GM12878 (cell line): ENCODE measurements at regions not wholly inside any gene's neighbourhood (a gene's known extent, or its start where the extent isn't known, plus 50 kb on each side); places are given as distances from the start of the nearest gene placed in this dataset.

Source experiments
- ATAC-seq: fragments of 200-7000 bp; cut with Tn5 transposase; 3 replicates; pipeline ENCODE4 v1.9.1; 2020; ENCODE audit warnings: mild to moderate bottlenecking, moderate library complexity
- BruUV-seq: library from RNA; stranded (reverse); fragments of 400-500 nt; replicated peaks from 2 replicates; lab custom pipeline; 2021; lab: Mats Ljungman, UMichigan
- CTCF ChIA-PET: fragments of 300-600 bp; sonication (Branson Sonifier 250); formaldehyde crosslinking; extraction: SDS; loops from one replicate; lab custom pipeline; 2021; ENCODE audit warnings: inconsistent platforms; lab: Yijun Ruan, JAX
- POLR2A ChIA-PET: fragments of 350-600 bp; formaldehyde crosslinking; extraction: SDS; loops from one replicate; lab custom pipeline; 2021; ENCODE audit warnings: inconsistent platforms; lab: Charles Lee
- RAD21 ChIA-PET: fragments of 300-600 bp; sonication (Branson Sonifier 250); formaldehyde crosslinking; loops from one replicate; lab custom pipeline; 2023; ENCODE audit warnings: antibody characterized with exemption; ENCODE audit not compliant: unreplicated experiment; lab: Charles Lee
- SMC1A ChIA-PET: fragments of 300-600 bp; sonication (Branson Sonifier 250); formaldehyde crosslinking; loops from one replicate; lab custom pipeline; 2023; ENCODE audit not compliant: unreplicated experiment, uncharacterized antibody; lab: Charles Lee
- DNase-seq: peaks from one replicate; pipeline ENCODE4 v3.0.0-alpha.2; 2011; ENCODE audit warnings: low read depth, low spot score
- FAIRE-seq: peaks from 3 replicates; lab custom pipeline; 2011; peaks lifted over from hg19 to GRCh38; lab: Jason Lieb, UNC
- H2AFZ ChIP-seq: 2 replicates; pipeline ENCODE4 v1.6.0; 2011; ENCODE audit warnings: low read depth, low read length, control low read depth; ENCODE audit not compliant: control insufficient read depth
- H3K27ac ChIP-seq: 2 replicates; pipeline ENCODE4 v1.5.1; 2011; ENCODE audit warnings: control low read depth; ENCODE audit not compliant: control insufficient read depth, insufficient read depth
- H3K27me3 ChIP-seq, 2 experiments: replicated peaks in 1 of 2; 2 replicates each; pipeline versions ENCODE4 v1.6.0 to v1.6.1; 2011; ENCODE audit warnings: low read length in 1 of 2; ENCODE audit not compliant: control insufficient read depth in 2 of 2, insufficient read depth in 2 of 2
- H3K36me3 ChIP-seq, 2 experiments: 2 replicates each; pipeline ENCODE4 v1.5.1; 2011; ENCODE audit warnings: low read length in 1 of 2; ENCODE audit not compliant: control insufficient read depth in 2 of 2, insufficient read depth in 2 of 2
- H3K4me1 ChIP-seq: 2 replicates; pipeline ENCODE4 v1.6.1; 2011; ENCODE audit warnings: mild to moderate bottlenecking, low read length, moderate library complexity, mixed read lengths; ENCODE audit not compliant: control insufficient read depth, insufficient read depth
- H3K4me2 ChIP-seq: 2 replicates; pipeline ENCODE4 v1.6.0; 2011; ENCODE audit warnings: control low read depth; ENCODE audit not compliant: control insufficient read depth, insufficient read depth
- H3K4me3 ChIP-seq: fragments of 200-600 bp; sonication (generic); 2 replicates; pipeline ENCODE4 v1.5.1; 2016
- H3K79me2 ChIP-seq: 2 replicates; pipeline ENCODE4 v1.6.0; 2011; ENCODE audit warnings: low read length; ENCODE audit not compliant: control insufficient read depth, insufficient read depth
- H3K9ac ChIP-seq: 2 replicates; pipeline ENCODE4 v1.8.0; 2011; ENCODE audit warnings: low read length, control low read depth, mixed read lengths; ENCODE audit not compliant: control insufficient read depth, insufficient read depth
- H3K9me3 ChIP-seq: replicated peaks from 3 replicates; pipeline ENCODE4 v1.5.1; 2011; ENCODE audit warnings: mild to moderate bottlenecking, low read length; ENCODE audit not compliant: control insufficient read depth, insufficient read depth
- H4K20me1 ChIP-seq: 2 replicates; pipeline ENCODE4 v1.6.0; 2011; ENCODE audit not compliant: control insufficient read depth, insufficient read depth
- CBX3 ChIP-seq: fragments of 200-600 bp; sonication (generic); IDR thresholded peaks from 2 replicates; pipeline ENCODE4 v1.6.1; 2016; ENCODE audit warnings: low read depth, borderline replicate concordance
- ESRRA ChIP-seq: IDR thresholded peaks from 2 replicates; pipeline ENCODE4 v1.6.1; 2012; ENCODE audit warnings: mild to moderate bottlenecking, low read length, improper control_type of control experiment
- MTA2 ChIP-seq: fragments of 450-650 bp; IDR thresholded peaks from 2 replicates; pipeline ENCODE4 v1.6.1; 2016; ENCODE audit warnings: low read depth, mild to moderate bottlenecking, moderate library complexity
- NFYA ChIP-seq: IDR thresholded peaks from 2 replicates; pipeline ENCODE4 v1.6.1; 2011; ENCODE audit warnings: low read depth, mild to moderate bottlenecking, low read length, improper control_type of control experiment, borderline replicate concordance
- NFYB ChIP-seq: IDR thresholded peaks from 2 replicates; pipeline ENCODE4 v1.6.1; 2011; ENCODE audit warnings: low read depth, mild to moderate bottlenecking, low read length, improper control_type of control experiment, moderate library complexity; ENCODE audit not compliant: insufficient read depth
- NR2C1 ChIP-seq: fragments of 450-650 bp; IDR thresholded peaks from 2 replicates; pipeline ENCODE4 v1.6.1; 2017; ENCODE audit warnings: antibody characterized with exemption, mild to moderate bottlenecking, moderate library complexity
- POLR2A ChIP-seq: IDR thresholded peaks from 2 replicates; pipeline ENCODE4 v1.6.1; 2011; ENCODE audit warnings: low read depth, mild to moderate bottlenecking, low read length
- TARDBP ChIP-seq: IDR thresholded peaks from 2 replicates; pipeline ENCODE4 v1.6.1; 2016; ENCODE audit warnings: borderline replicate concordance
- TCF3 ChIP-seq: IDR thresholded peaks from 2 replicates; pipeline ENCODE4 v1.6.1; 2012; ENCODE audit warnings: low read depth, mild to moderate bottlenecking, low read length, borderline replicate concordance; ENCODE audit not compliant: insufficient read depth
- ZNF217 ChIP-seq: fragments of 450-650 bp; IDR thresholded peaks from 2 replicates; pipeline ENCODE4 v1.6.1; 2017; ENCODE audit warnings: antibody characterized with exemption, mild to moderate bottlenecking
- ZNF274 ChIP-seq: IDR thresholded peaks from one replicate; pipeline ENCODE4 v1.8.0; 2011; ENCODE audit not compliant: insufficient read length, insufficient read depth
- ZSCAN29 ChIP-seq: fragments of 450-650 bp; IDR thresholded peaks from 2 replicates; pipeline ENCODE4 v1.6.1; 2017; ENCODE audit warnings: mild to moderate bottlenecking, moderate library complexity
- WGBS: methylation state at CpG from one replicate; pipeline ENCODE4 v1.1.6; 2016; ENCODE audit warnings: low lambda C conversion rate; ENCODE audit not compliant: insufficient replicate concordance, insufficient coverage; ENCODE audit errors: missing lambda C conversion rate; 5-methylcytosine and 5-hydroxymethylcytosine counted together
- in situ Hi-C: fragments of 300-500 bp; cut with MboI; formaldehyde crosslinking; loops from 9 replicates; pipeline ENCODE4 v1.14.3; 2018; ENCODE audit warnings: mixed read lengths
- intact Hi-C: fragments of 100-400 bp; cut with micrococcal nuclease; formaldehyde crosslinking; loops from one replicate; pipeline ENCODE4 v1.14.2; 2022; ENCODE audit not compliant: unreplicated experiment
- TF ChIP-seq, protein P1 (sequence below): fragments of 450-650 bp; IDR thresholded peaks from 2 replicates; pipeline ENCODE4 v1.6.1; 2017; ENCODE audit warnings: mild to moderate bottlenecking
- TF ChIP-seq, protein P2 (sequence below): fragments of 450-650 bp; formaldehyde crosslinking; IDR thresholded peaks from 2 replicates; pipeline ENCODE4 v1.4.0; 2020; ENCODE audit warnings: mild to moderate bottlenecking, moderate library complexity
- TF ChIP-seq, protein P3 (sequence below): fragments of 450-650 bp; IDR thresholded peaks from 2 replicates; pipeline ENCODE4 v1.6.1; 2017; ENCODE audit warnings: antibody characterized with exemption, mild to moderate bottlenecking, moderate library complexity
- TF ChIP-seq, protein P4 (sequence below): IDR thresholded peaks from 2 replicates; pipeline ENCODE4 v1.6.1; 2012; ENCODE audit warnings: low read depth, low read length, improper control_type of control experiment

DNA sequence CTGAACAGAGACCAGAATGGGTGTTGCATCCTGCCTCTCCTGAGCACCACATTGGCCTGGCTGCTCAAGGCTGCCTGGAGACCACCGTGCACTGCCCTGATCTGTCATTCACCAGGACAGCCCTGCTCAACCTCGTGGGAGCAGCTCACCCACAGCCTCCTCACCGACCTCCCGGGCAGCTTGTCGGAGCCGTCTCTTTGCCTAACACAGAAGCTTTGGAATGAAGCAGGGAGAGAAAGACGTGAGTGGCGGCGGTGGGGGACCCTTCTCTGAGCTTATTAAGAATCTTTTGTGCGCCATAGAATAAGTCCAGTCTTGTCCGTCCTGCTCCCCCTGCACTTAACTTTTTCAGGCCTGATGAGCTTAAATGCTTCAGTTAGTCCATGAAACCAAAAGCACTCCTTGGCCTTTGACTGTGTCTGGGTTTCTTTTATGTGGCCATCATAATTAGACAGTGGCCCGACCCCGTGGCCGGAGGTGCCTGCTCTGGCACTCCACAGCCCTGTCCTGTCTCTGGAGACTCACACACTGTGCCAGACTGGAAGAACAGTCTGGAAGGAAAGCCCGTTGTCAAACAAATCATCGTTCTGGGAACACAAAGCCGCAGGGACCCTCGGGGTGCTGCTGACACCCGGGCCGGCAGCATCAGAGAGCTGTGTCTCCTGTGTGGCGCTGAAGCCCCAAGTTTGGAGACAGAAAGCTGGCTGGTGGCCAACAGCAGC, 192.8 kb downstream of the BCOR start:
- Histone ChIP-seq H3K9ac (no peak overlapping the region), H2AFZ (no peak overlapping the region), H3K27me3 (no peaks in the 10 kb centered on the region), H3K4me2 (no peak overlapping the region), H3K36me3 (no peaks in the 10 kb centered on the region), H3K4me3 (no peak overlapping the region), H3K4me1 (peaks cover 12% of the 10 kb centered on the region), H3K9me3 (no peaks in the 10 kb centered on the region), H3K27ac (no peak overlapping the region), H4K20me1 (no peaks in the 10 kb centered on the region), H3K79me2 (no peaks in the 10 kb centered on the region)
- FAIRE-seq (no peak), DNase-seq (no peak), ATAC-seq (no peak)
- ChIA-PET CTCF (no interaction called here), POLR2A (no interaction called here), SMC1A (interaction anchor here (0.6 kb wide), 1 partner anchor 1084 kb away, joined by 3 read pairs; no protein-coding TSS in a partner anchor), RAD21 (no interaction called here)
- no TSS peak for BruUV-seq
- in situ Hi-C loops, result no loop called here
- intact Hi-C loops, result no loop called here
- WGBS, result 70% methylated on average over 21 of the region's 21 CpGs
- TF ChIP-seq ZNF217 (no peak), ZSCAN29 (no peak), ZNF274 (no peak), TARDBP (no peak), NFYB (no peak), NFYA (no peak), NR2C1 (no peak), POLR2A (no peak), TCF3 (no peak), CBX3 (no peak), ESRRA (no peak), MTA2 (no peak)
- TF ChIP-seq, protein P1, sequence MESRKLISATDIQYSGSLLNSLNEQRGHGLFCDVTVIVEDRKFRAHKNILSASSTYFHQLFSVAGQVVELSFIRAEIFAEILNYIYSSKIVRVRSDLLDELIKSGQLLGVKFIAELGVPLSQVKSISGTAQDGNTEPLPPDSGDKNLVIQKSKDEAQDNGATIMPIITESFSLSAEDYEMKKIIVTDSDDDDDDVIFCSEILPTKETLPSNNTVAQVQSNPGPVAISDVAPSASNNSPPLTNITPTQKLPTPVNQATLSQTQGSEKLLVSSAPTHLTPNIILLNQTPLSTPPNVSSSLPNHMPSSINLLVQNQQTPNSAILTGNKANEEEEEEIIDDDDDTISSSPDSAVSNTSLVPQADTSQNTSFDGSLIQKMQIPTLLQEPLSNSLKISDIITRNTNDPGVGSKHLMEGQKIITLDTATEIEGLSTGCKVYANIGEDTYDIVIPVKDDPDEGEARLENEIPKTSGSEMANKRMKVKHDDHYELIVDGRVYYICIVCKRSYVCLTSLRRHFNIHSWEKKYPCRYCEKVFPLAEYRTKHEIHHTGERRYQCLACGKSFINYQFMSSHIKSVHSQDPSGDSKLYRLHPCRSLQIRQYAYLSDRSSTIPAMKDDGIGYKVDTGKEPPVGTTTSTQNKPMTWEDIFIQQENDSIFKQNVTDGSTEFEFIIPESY, result no peak
- TF ChIP-seq, protein P2, sequence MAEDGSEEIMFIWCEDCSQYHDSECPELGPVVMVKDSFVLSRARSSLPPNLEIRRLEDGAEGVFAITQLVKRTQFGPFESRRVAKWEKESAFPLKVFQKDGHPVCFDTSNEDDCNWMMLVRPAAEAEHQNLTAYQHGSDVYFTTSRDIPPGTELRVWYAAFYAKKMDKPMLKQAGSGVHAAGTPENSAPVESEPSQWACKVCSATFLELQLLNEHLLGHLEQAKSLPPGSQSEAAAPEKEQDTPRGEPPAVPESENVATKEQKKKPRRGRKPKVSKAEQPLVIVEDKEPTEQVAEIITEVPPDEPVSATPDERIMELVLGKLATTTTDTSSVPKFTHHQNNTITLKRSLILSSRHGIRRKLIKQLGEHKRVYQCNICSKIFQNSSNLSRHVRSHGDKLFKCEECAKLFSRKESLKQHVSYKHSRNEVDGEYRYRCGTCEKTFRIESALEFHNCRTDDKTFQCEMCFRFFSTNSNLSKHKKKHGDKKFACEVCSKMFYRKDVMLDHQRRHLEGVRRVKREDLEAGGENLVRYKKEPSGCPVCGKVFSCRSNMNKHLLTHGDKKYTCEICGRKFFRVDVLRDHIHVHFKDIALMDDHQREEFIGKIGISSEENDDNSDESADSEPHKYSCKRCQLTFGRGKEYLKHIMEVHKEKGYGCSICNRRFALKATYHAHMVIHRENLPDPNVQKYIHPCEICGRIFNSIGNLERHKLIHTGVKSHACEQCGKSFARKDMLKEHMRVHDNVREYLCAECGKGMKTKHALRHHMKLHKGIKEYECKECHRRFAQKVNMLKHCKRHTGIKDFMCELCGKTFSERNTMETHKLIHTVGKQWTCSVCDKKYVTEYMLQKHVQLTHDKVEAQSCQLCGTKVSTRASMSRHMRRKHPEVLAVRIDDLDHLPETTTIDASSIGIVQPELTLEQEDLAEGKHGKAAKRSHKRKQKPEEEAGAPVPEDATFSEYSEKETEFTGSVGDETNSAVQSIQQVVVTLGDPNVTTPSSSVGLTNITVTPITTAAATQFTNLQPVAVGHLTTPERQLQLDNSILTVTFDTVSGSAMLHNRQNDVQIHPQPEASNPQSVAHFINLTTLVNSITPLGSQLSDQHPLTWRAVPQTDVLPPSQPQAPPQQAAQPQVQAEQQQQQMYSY (CRISPR knock-in tag), result no peak
- TF ChIP-seq, protein P3, sequence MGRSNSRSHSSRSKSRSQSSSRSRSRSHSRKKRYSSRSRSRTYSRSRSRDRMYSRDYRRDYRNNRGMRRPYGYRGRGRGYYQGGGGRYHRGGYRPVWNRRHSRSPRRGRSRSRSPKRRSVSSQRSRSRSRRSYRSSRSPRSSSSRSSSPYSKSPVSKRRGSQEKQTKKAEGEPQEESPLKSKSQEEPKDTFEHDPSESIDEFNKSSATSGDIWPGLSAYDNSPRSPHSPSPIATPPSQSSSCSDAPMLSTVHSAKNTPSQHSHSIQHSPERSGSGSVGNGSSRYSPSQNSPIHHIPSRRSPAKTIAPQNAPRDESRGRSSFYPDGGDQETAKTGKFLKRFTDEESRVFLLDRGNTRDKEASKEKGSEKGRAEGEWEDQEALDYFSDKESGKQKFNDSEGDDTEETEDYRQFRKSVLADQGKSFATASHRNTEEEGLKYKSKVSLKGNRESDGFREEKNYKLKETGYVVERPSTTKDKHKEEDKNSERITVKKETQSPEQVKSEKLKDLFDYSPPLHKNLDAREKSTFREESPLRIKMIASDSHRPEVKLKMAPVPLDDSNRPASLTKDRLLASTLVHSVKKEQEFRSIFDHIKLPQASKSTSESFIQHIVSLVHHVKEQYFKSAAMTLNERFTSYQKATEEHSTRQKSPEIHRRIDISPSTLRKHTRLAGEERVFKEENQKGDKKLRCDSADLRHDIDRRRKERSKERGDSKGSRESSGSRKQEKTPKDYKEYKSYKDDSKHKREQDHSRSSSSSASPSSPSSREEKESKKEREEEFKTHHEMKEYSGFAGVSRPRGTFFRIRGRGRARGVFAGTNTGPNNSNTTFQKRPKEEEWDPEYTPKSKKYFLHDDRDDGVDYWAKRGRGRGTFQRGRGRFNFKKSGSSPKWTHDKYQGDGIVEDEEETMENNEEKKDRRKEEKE, result no peak
- TF ChIP-seq, protein P4, sequence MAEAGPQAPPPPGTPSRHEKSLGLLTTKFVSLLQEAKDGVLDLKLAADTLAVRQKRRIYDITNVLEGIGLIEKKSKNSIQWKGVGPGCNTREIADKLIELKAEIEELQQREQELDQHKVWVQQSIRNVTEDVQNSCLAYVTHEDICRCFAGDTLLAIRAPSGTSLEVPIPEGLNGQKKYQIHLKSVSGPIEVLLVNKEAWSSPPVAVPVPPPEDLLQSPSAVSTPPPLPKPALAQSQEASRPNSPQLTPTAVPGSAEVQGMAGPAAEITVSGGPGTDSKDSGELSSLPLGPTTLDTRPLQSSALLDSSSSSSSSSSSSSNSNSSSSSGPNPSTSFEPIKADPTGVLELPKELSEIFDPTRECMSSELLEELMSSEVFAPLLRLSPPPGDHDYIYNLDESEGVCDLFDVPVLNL, result no peak
